K562 (cell line): ENCODE measurements at regions not wholly inside any gene's neighbourhood (a gene's known extent, or its start where the extent isn't known, plus 50 kb on each side); places are given as distances from the start of the nearest gene placed in this dataset.

Experiments used
- ATAC-seq: fragments of 200-7000 bp; cut with Tn5 transposase; 3 replicates; pipeline ENCODE4 v1.9.1; 2020; ENCODE audit warnings: moderate library complexity
- BruUV-seq: library from RNA; stranded (reverse); fragments of 400-500 nt; replicated peaks from 2 replicates; lab custom pipeline; 2021; lab: Mats Ljungman, UMichigan
- CTCF ChIA-PET: fragments of 300-600 bp; formaldehyde crosslinking; extraction: SDS; loops from one replicate; lab custom pipeline; 2021; ENCODE audit warnings: low intra/inter-chr PET ratio; lab: Yijun Ruan, JAX
- POLR2A ChIA-PET: fragments of 300-600, 350-650 bp; sonication (Branson Sonifier 250); formaldehyde crosslinking; extraction: SDS; loops from one replicate; lab custom pipeline; 2021; ENCODE audit warnings: antibody characterized with exemption, inconsistent platforms; lab: Yijun Ruan, JAX
- DNase-seq, 4 experiments: peaks; one replicate each; pipeline versions ENCODE4 v3.0.0 to v3.0.0-alpha.2; 2011 to 2018; ENCODE audit warnings: low spot score in 3 of 4, mixed read lengths in 3 of 4; ENCODE audit errors: extremely low read depth in 1 of 4
- FAIRE-seq: peaks from 2 replicates; lab custom pipeline; 2011; peaks lifted over from hg19 to GRCh38; lab: Jason Lieb, UNC
- H2AFZ ChIP-seq: 2 replicates; pipeline ENCODE4 v1.6.0; 2011; ENCODE audit warnings: low read depth, low read length, control low read depth, inconsistent platforms
- H3K27ac ChIP-seq: fragments of 200-600 bp; 3 replicates; pipeline ENCODE4 v1.8.0; 2011; ENCODE audit warnings: low read depth, mild to moderate bottlenecking, control low read depth, inconsistent platforms, low read length, moderate library complexity, mixed read lengths; ENCODE audit errors: extremely low read depth
- H3K27me3 ChIP-seq, 2 experiments: fragments of 300-600 bp in 1 of 2; 2 replicates in 1 of 2; 3 replicates in 1 of 2; pipeline versions ENCODE4 v1.6.0 to v1.8.0; 2011; ENCODE audit warnings: inconsistent platforms in 2 of 2, low read length in 2 of 2, mild to moderate bottlenecking in 1 of 2, mixed read lengths in 1 of 2, moderate library complexity in 1 of 2; ENCODE audit not compliant: control insufficient read depth in 2 of 2, insufficient read depth in 2 of 2
- H3K36me3 ChIP-seq: fragments of 300-600 bp; 3 replicates; pipeline ENCODE4 v1.8.0; 2011; ENCODE audit warnings: mild to moderate bottlenecking, low read length, inconsistent platforms; ENCODE audit not compliant: control insufficient read depth, insufficient read depth
- H3K4me1 ChIP-seq, 2 experiments: fragments of 200-600 bp in 1 of 2; replicated peaks in 1 of 2; 2 replicates in 1 of 2; 3 replicates in 1 of 2; pipeline versions ENCODE4 v1.5.1 to v1.8.0; 2011; ENCODE audit warnings: inconsistent platforms in 2 of 2, low read length in 2 of 2, mild to moderate bottlenecking in 1 of 2, mixed read lengths in 1 of 2, moderate library complexity in 1 of 2; ENCODE audit not compliant: control insufficient read depth in 2 of 2, insufficient read depth in 2 of 2
- H3K4me2 ChIP-seq: 2 replicates; pipeline ENCODE4 v1.6.1; 2011; ENCODE audit warnings: low read length, control low read depth, inconsistent platforms, mixed read lengths; ENCODE audit not compliant: insufficient read depth
- H3K4me3 ChIP-seq: fragments of 200-600 bp; sonication (generic), shearing (Covaris generic); 2 replicates; pipeline ENCODE4 v1.5.1; 2016; ENCODE audit warnings: control low read depth, inconsistent platforms
- H3K79me2 ChIP-seq: fragments of 200-600 bp; 3 replicates; pipeline ENCODE4 v1.8.0; 2011; ENCODE audit warnings: low read length, inconsistent platforms; ENCODE audit not compliant: control insufficient read depth, insufficient read depth
- H3K9ac ChIP-seq, 2 experiments: 2 replicates each; pipeline versions ENCODE4 v1.6.0 to v1.6.1; 2011; ENCODE audit warnings: low read depth in 2 of 2, low read length in 2 of 2, control low read depth in 1 of 2, inconsistent platforms in 1 of 2, mild to moderate bottlenecking in 1 of 2, mixed read lengths in 1 of 2; ENCODE audit not compliant: insufficient read depth in 1 of 2
- H3K9me1 ChIP-seq: one replicate; pipeline ENCODE4 v1.6.0; 2011; ENCODE audit warnings: inconsistent platforms, mild to moderate bottlenecking, low read length, moderate library complexity; ENCODE audit not compliant: control insufficient read depth, insufficient read depth
- H3K9me3 ChIP-seq: replicated peaks from 2 replicates; pipeline ENCODE4 v1.5.1; 2011; ENCODE audit warnings: low read depth, low read length, inconsistent platforms; ENCODE audit not compliant: control insufficient read depth, insufficient read depth
- H4K20me1 ChIP-seq: replicated peaks from 2 replicates; pipeline ENCODE4 v1.6.1; 2011; ENCODE audit warnings: low read length, inconsistent platforms, mixed read lengths; ENCODE audit not compliant: control insufficient read depth, insufficient read depth
- ARID1B ChIP-seq: fragments of 450-650 bp; IDR thresholded peaks from 2 replicates; pipeline ENCODE4 v1.6.1; 2016; ENCODE audit warnings: antibody characterized with exemption, mild to moderate bottlenecking, inconsistent platforms
- BRF2 ChIP-seq: IDR thresholded peaks from 3 replicates; pipeline ENCODE4 v1.6.1; 2011; ENCODE audit warnings: borderline replicate concordance, mild to moderate bottlenecking; ENCODE audit not compliant: insufficient read length, insufficient read depth
- HDAC1 ChIP-seq, 2 experiments: fragments of 450-650 bp; IDR thresholded peaks; 2 replicates each; pipeline ENCODE4 v1.6.1; 2016 to 2017; ENCODE audit warnings: inconsistent platforms in 1 of 2, mild to moderate bottlenecking in 1 of 2, moderate library complexity in 1 of 2
- HIVEP1 ChIP-seq: fragments of 250-450 bp; sonication (Bioruptor Pico); IDR thresholded peaks from 2 replicates; pipeline ENCODE4 v1.4.0; 2020; ENCODE audit warnings: mild to moderate bottlenecking
- PHF21A ChIP-seq: fragments of 450-650 bp; IDR thresholded peaks from 2 replicates; pipeline ENCODE4 v1.6.1; 2017; ENCODE audit warnings: low read depth, borderline replicate concordance
- STAT5B ChIP-seq: fragments of 250-450 bp; sonication (Bioruptor Pico); IDR thresholded peaks from 2 replicates; pipeline ENCODE4 v1.8.0; 2021; ENCODE audit warnings: mild to moderate bottlenecking, inconsistent platforms
- TOE1 ChIP-seq, 2 experiments: fragments of 450-650 bp in 1 of 2; sonication (generic) in 1 of 2; formaldehyde crosslinking in 1 of 2; IDR thresholded peaks; 2 replicates each; pipeline versions ENCODE4 v1.7.1 to v1.8.0; 2016 to 2022; ENCODE audit warnings: borderline replicate concordance in 2 of 2, mild to moderate bottlenecking in 2 of 2, antibody characterized with exemption in 1 of 2, inconsistent platforms in 1 of 2, low read depth in 1 of 2, missing genetic modification reagents in 1 of 2, moderate library complexity in 1 of 2
- TRIM28 ChIP-seq: fragments of 450-650 bp; IDR thresholded peaks from 2 replicates; pipeline ENCODE4 v1.6.1; 2017
- ZFP91 ChIP-seq: sonication (generic); formaldehyde crosslinking; IDR thresholded peaks from 2 replicates; pipeline ENCODE4 v1.8.0; 2022; ENCODE audit warnings: mild to moderate bottlenecking, missing genetic modification reagents
- ZNF134 ChIP-seq: fragments of 250-450 bp; sonication (Bioruptor Pico); conservative IDR thresholded peaks from 2 replicates; pipeline ENCODE4 v1.4.0; 2020
- WGBS: fragments of 100-300 bp; shearing (Covaris generic); methylation state at CpG from one replicate; pipeline ENCODE4 v1.1.6; 2016; ENCODE audit warnings: low coverage, mixed read lengths; ENCODE audit not compliant: insufficient coverage; ENCODE audit errors: missing lambda C conversion rate; 5-methylcytosine and 5-hydroxymethylcytosine counted together
- in situ Hi-C: fragments of 300-500 bp; cut with MboI; formaldehyde crosslinking; loops from 4 replicates; pipeline ENCODE4 v1.15.0; 2018; ENCODE audit warnings: inconsistent platforms, mixed read lengths
- intact Hi-C: fragments of 100-400 bp; cut with micrococcal nuclease; formaldehyde crosslinking; loops from 2 replicates; pipeline ENCODE4 v1.14.2; 2022

GRCh38 chr1:68959461-68960030, 462.7 kb upstream of the DEPDC1 start:
- no TSS peak for BruUV-seq
- no peaks in the 10 kb centered on the region for H3K79me2 ChIP-seq
- H2AFZ ChIP-seq: no peak overlapping the region
- 8% methylated on average over 1 of the region's 1 CpG for WGBS
- no peak overlapping the region for H3K4me3 ChIP-seq
- ATAC-seq (no peak), FAIRE-seq (no peak), DNase-seq (no peak)
- H3K9me1 ChIP-seq: no peaks in the 10 kb centered on the region
- intact Hi-C loops: no loop called here
- TF ChIP-seq TOE1 (IDR thresholded peaks at IDR 0.05; ENCODE audit: borderline replicate concordance) (no peak), TOE1 (CRISPR knock-in tag; IDR thresholded peaks at IDR 0.05; ENCODE audit: borderline replicate concordance, low read depth) (no peak), HIVEP1 (CRISPR knock-in tag) (no peak), ARID1B (no peak), STAT5B (CRISPR knock-in tag) (no peak), ZFP91 (CRISPR knock-in tag) (no peak), HDAC1 (IDR thresholded peaks at IDR 0.05) (no peak), ZNF134 (CRISPR knock-in tag) (no peak), BRF2 (no peak), TRIM28 (no peak), PHF21A (no peak)
- no peak overlapping the region for H3K9ac ChIP-seq
- POLR2A ChIA-PET: no interaction called here
- H3K4me2 ChIP-seq: no peak overlapping the region
- no peaks in the 10 kb centered on the region for H4K20me1 ChIP-seq
- in situ Hi-C loops: no loop called here
- H3K27me3 ChIP-seq: no peaks in the 10 kb centered on the region
- H3K4me1 ChIP-seq: no peaks in the 10 kb centered on the region
- no peaks in the 10 kb centered on the region for H3K9me3 ChIP-seq
- H3K36me3 ChIP-seq: no peaks in the 10 kb centered on the region
- no peak overlapping the region for H3K27ac ChIP-seq
- CTCF ChIA-PET: no interaction called here
